ENCODE measurements at regions not wholly inside any gene's neighbourhood (a gene's known extent, or its start where the extent isn't known, plus 50 kb on each side); places are given as distances from the start of the nearest gene placed in this dataset.

- peaks cover 0 to 34% (median 6%) of the 10 kb centered on the region in 3 donors for H3K4me1 ChIP-seq
- no peaks in the 10 kb centered on the region for H3K9me3 ChIP-seq
- H3K27me3 ChIP-seq, result peaks cover 0 to 7% (median 0%) of the 10 kb centered on the region in 4 donors
- no peak overlapping the region for H3K4me3 ChIP-seq
- H3K27ac ChIP-seq, result no peak overlapping the region
- intact Hi-C loops (cut with DNase I), result no loop called here
- TF ChIP-seq POLR2A (IDR thresholded peaks at IDR 0.05), result no peak
- TF ChIP-seq CTCF (IDR thresholded peaks at IDR 0.05), result no peak
- H3K36me3 ChIP-seq, result no peaks in the 10 kb centered on the region
- DNase-seq, result no peak
- WGBS, 2 donors, result 78 to 83% methylated on average over 6 to 7 of the region's 7 CpGs
Measured at GRCh38 chr6:1044040-1044836, 267.7 kb upstream of the FOXQ1 start.

- Histone ChIP-seq H3K4me3 (no peak overlapping the region), H3K27me3 (peaks cover 0 to 7% (median 0%) of the 10 kb centered on the region in 4 donors), H3K9me3 (no peaks in the 10 kb centered on the region), H3K27ac (peak overlapping the region in 1 of 4 donors; percentile 5), H3K36me3 (no peaks in the 10 kb centered on the region), H3K4me1 (peaks cover 0 to 34% (median 6%) of the 10 kb centered on the region in 3 donors)
- DNase-seq, result no peak
- TF ChIP-seq CTCF (IDR thresholded peaks at IDR 0.05) (no peak), POLR2A (IDR thresholded peaks at IDR 0.05) (no peak)
- WGBS, 2 donors, result 76 to 81% methylated on average over 7 to 8 of the region's 8 CpGs
- intact Hi-C loops (cut with DNase I), result no loop called here
Measured at GRCh38 chr6:1043458-1043836, 268.5 kb upstream of the FOXQ1 start.

- no peaks in the 10 kb centered on the region for H3K9me3 ChIP-seq
- peaks cover 0 to 34% (median 2%) of the 10 kb centered on the region in 3 donors for H3K4me1 ChIP-seq
- TF ChIP-seq CTCF (IDR thresholded peaks at IDR 0.05) (no peak), POLR2A (IDR thresholded peaks at IDR 0.05) (no peak)
- 82 to 83% methylated on average over 14 to 15 of the region's 15 CpGs for WGBS, 2 donors
- no peaks in the 10 kb centered on the region for H3K36me3 ChIP-seq
- H3K27me3 ChIP-seq, result peaks cover 0 to 7% (median 0%) of the 10 kb centered on the region in 4 donors
- H3K4me3 ChIP-seq, result no peak overlapping the region
- intact Hi-C loops (cut with DNase I), result no loop called here
- peak overlapping the region in 1 of 4 donors; percentile 5 for H3K27ac ChIP-seq
- DNase-seq, result no peak
Measured at GRCh38 chr6:1042583-1043457, 269.1 kb upstream of the FOXQ1 start.

GRCh38 chr6:1040393-1040792 is 271.5 kb upstream of the FOXQ1 start:
- H3K27ac ChIP-seq, result peak overlapping the region in 3 of 4 donors; percentile 70 to 81 (median 72)
- H3K36me3 ChIP-seq, result no peaks in the 10 kb centered on the region
- no peak overlapping the region for H3K4me3 ChIP-seq
- peaks cover 0 to 12% (median 0%) of the 10 kb centered on the region in 4 donors for H3K27me3 ChIP-seq
- no peak for DNase-seq
- H3K4me1 ChIP-seq, result peaks cover 0 to 30% (median 0%) of the 10 kb centered on the region in 3 donors
- no peaks in the 10 kb centered on the region for H3K9me3 ChIP-seq
- 67 to 78% methylated on average over 12 of the region's 12 CpGs for WGBS, 2 donors
- TF ChIP-seq CTCF (IDR thresholded peaks at IDR 0.05), result no peak
- no peak for TF ChIP-seq POLR2A (IDR thresholded peaks at IDR 0.05)
- intact Hi-C loops (cut with DNase I), result no loop called here

GRCh38 chr6:1039746-1040145 is 272.2 kb upstream of the FOXQ1 start:
- WGBS, 2 donors, result 42 to 52% methylated on average over 2 of the region's 2 CpGs
- no peak for DNase-seq
- H3K27me3 ChIP-seq, result peaks cover 0 to 12% (median 0%) of the 10 kb centered on the region in 4 donors
- TF ChIP-seq CTCF (IDR thresholded peaks at IDR 0.05) (no peak), POLR2A (IDR thresholded peaks at IDR 0.05) (no peak)
- intact Hi-C loops (cut with DNase I), result no loop called here
- no peaks in the 10 kb centered on the region for H3K36me3 ChIP-seq
- no peak overlapping the region for H3K4me3 ChIP-seq
- peaks cover 0 to 30% (median 0%) of the 10 kb centered on the region in 3 donors for H3K4me1 ChIP-seq
- peak overlapping the region in 3 of 4 donors; percentile 70 to 81 (median 72) for H3K27ac ChIP-seq
- H3K9me3 ChIP-seq, result no peaks in the 10 kb centered on the region

Data from esophagus squamous epithelium (tissue), 5 donors.